ENCODE measurements at regions not wholly inside any gene's neighbourhood (a gene's known extent, or its start where the extent isn't known, plus 50 kb on each side); places are given as distances from the start of the nearest gene placed in this dataset.
A peak's percentile ranks its signal among the peaks of the same experiment; 100 is the strongest.

GRCh38 chr10:106296750-106297392 is 867.6 kb downstream of the SORCS1 start:
- H2AK5ac ChIP-seq (ENCODE audit: low read length) = no peak overlapping the region
- no peak overlapping the region for H3K4ac ChIP-seq (ENCODE audit: low read depth, low read length)
- H3K4me1 ChIP-seq (ENCODE audit: control insufficient read depth in 1 of 2, insufficient read depth in 2 of 2, low read length in 2 of 2) = no peaks in the 10 kb centered on the region
- no peak overlapping the region for H2BK120ac ChIP-seq (ENCODE audit: insufficient read depth, low read length, poor library complexity)
- no peaks in the 10 kb centered on the region for H3K27me3 ChIP-seq (ENCODE audit: insufficient read depth, low read length)
- H3K9me3 ChIP-seq (ENCODE audit: insufficient read depth, low read depth, low read length) = no peaks in the 10 kb centered on the region
- H3K14ac ChIP-seq (ENCODE audit: low read length) = no peak overlapping the region
- no peaks in the 10 kb centered on the region for H3K79me2 ChIP-seq (ENCODE audit: control insufficient read depth, insufficient read depth, low read length, poor library complexity)
- H3K79me1 ChIP-seq (ENCODE audit: low read length) = no peaks in the 10 kb centered on the region
- H3K9ac ChIP-seq (ENCODE audit: low read length) = no peak overlapping the region
- no peak overlapping the region for H3K23ac ChIP-seq (ENCODE audit: low read length)
- no peak for DNase-seq
- H4K12ac ChIP-seq (ENCODE audit: low read depth, low read length) = no peak overlapping the region
- no peak overlapping the region for H2BK12ac ChIP-seq (ENCODE audit: low read length)
- no peak overlapping the region for H3K27ac ChIP-seq (ENCODE audit: low read depth, low read length)
- WGBS (ENCODE audit: extremely low coverage, insufficient coverage, insufficient read length) = no CpG with 5 or more reads among the region's 3 CpGs
- no peak overlapping the region for H3K4me2 ChIP-seq (ENCODE audit: low read length)
- H3K18ac ChIP-seq (ENCODE audit: low read length) = no peak overlapping the region
- H3K4me3 ChIP-seq (ENCODE audit: low read depth, low read length) = no peak overlapping the region
- no peak overlapping the region for H4K91ac ChIP-seq (ENCODE audit: low read depth, low read length)
- H3K36me3 ChIP-seq (ENCODE audit: control insufficient read depth in 1 of 2, insufficient read depth in 2 of 2, low read length in 2 of 2) = no peaks in the 10 kb centered on the region
- H2AFZ ChIP-seq (ENCODE audit: insufficient read depth, low read length, poor library complexity) = no peak overlapping the region
- no peak overlapping the region for H4K8ac ChIP-seq (ENCODE audit: low read depth, low read length)
- no peak overlapping the region for H2BK5ac ChIP-seq (ENCODE audit: low read depth, low read length, poor library complexity)

- no peaks in the 10 kb centered on the region for H3K27me3 ChIP-seq (ENCODE audit: insufficient read depth, low read length)
- H3K79me1 ChIP-seq (ENCODE audit: low read length) = no peaks in the 10 kb centered on the region
- no peak overlapping the region for H3K23ac ChIP-seq (ENCODE audit: low read length)
- no peak overlapping the region for H2BK5ac ChIP-seq (ENCODE audit: low read depth, low read length, poor library complexity)
- H3K4ac ChIP-seq (ENCODE audit: low read depth, low read length) = no peak overlapping the region
- peak in 1 of 2 donors; percentile 41 for DNase-seq
- WGBS (ENCODE audit: extremely low coverage, insufficient coverage, insufficient read length) = no CpG with 5 or more reads among the region's 4 CpGs
- H4K91ac ChIP-seq (ENCODE audit: low read depth, low read length) = no peak overlapping the region
- no peak overlapping the region for H3K18ac ChIP-seq (ENCODE audit: low read length)
- no peaks in the 10 kb centered on the region for H3K9me3 ChIP-seq (ENCODE audit: insufficient read depth, low read depth, low read length)
- H3K36me3 ChIP-seq (ENCODE audit: control insufficient read depth in 1 of 2, insufficient read depth in 2 of 2, low read length in 2 of 2) = no peaks in the 10 kb centered on the region
- H3K79me2 ChIP-seq (ENCODE audit: control insufficient read depth, insufficient read depth, low read length, poor library complexity) = no peaks in the 10 kb centered on the region
- no peak overlapping the region for H2BK120ac ChIP-seq (ENCODE audit: insufficient read depth, low read length, poor library complexity)
- H3K27ac ChIP-seq (ENCODE audit: low read depth, low read length) = no peak overlapping the region
- no peak overlapping the region for H3K9ac ChIP-seq (ENCODE audit: low read length)
- H3K4me3 ChIP-seq (ENCODE audit: low read depth, low read length) = no peak overlapping the region
- H3K4me1 ChIP-seq (ENCODE audit: control insufficient read depth in 1 of 2, insufficient read depth in 2 of 2, low read length in 2 of 2) = peaks cover 0 to 4% of the 10 kb centered on the region in 2 experiments
- H4K12ac ChIP-seq (ENCODE audit: low read depth, low read length) = no peak overlapping the region
- no peak overlapping the region for H3K14ac ChIP-seq (ENCODE audit: low read length)
- no peak overlapping the region for H2BK12ac ChIP-seq (ENCODE audit: low read length)
- no peak overlapping the region for H2AFZ ChIP-seq (ENCODE audit: insufficient read depth, low read length, poor library complexity)
- H4K8ac ChIP-seq (ENCODE audit: low read depth, low read length) = no peak overlapping the region
- no peak overlapping the region for H3K4me2 ChIP-seq (ENCODE audit: low read length)
- H2AK5ac ChIP-seq (ENCODE audit: low read length) = no peak overlapping the region
Measured at GRCh38 chr10:106284802-106285587, 879.5 kb downstream of the SORCS1 start.

GRCh38 chr10:106280896-106281460 is 883.5 kb downstream of the SORCS1 start:
- Histone ChIP-seq H3K18ac (ENCODE audit: low read length) (no peak overlapping the region), H3K9me3 (ENCODE audit: insufficient read depth, low read depth, low read length) (no peaks in the 10 kb centered on the region), H3K9ac (ENCODE audit: low read length) (no peak overlapping the region), H2AFZ (ENCODE audit: insufficient read depth, low read length, poor library complexity) (no peak overlapping the region), H2AK5ac (ENCODE audit: low read length) (no peak overlapping the region), H3K4me1 (ENCODE audit: control insufficient read depth in 1 of 2, insufficient read depth in 2 of 2, low read length in 2 of 2) (peaks cover 0 to 4% of the 10 kb centered on the region in 2 experiments), H3K79me2 (ENCODE audit: control insufficient read depth, insufficient read depth, low read length, poor library complexity) (no peaks in the 10 kb centered on the region), H3K27me3 (ENCODE audit: insufficient read depth, low read length) (no peaks in the 10 kb centered on the region), H3K79me1 (ENCODE audit: low read length) (no peaks in the 10 kb centered on the region), H3K23ac (ENCODE audit: low read length) (no peak overlapping the region), H4K91ac (ENCODE audit: low read depth, low read length) (no peak overlapping the region), H3K14ac (ENCODE audit: low read length) (no peak overlapping the region), H2BK5ac (ENCODE audit: low read depth, low read length, poor library complexity) (no peak overlapping the region), H2BK120ac (ENCODE audit: insufficient read depth, low read length, poor library complexity) (no peak overlapping the region), H3K27ac (ENCODE audit: low read depth, low read length) (no peak overlapping the region), H2BK12ac (ENCODE audit: low read length) (no peak overlapping the region), H3K4me3 (ENCODE audit: low read depth, low read length) (no peak overlapping the region), H4K8ac (ENCODE audit: low read depth, low read length) (no peak overlapping the region), H3K4me2 (ENCODE audit: low read length) (no peak overlapping the region), H3K4ac (ENCODE audit: low read depth, low read length) (no peak overlapping the region), H4K12ac (ENCODE audit: low read depth, low read length) (no peak overlapping the region), H3K36me3 (ENCODE audit: control insufficient read depth in 1 of 2, insufficient read depth in 2 of 2, low read length in 2 of 2) (no peaks in the 10 kb centered on the region)
- WGBS (ENCODE audit: extremely low coverage, insufficient coverage, insufficient read length) = no CpG with 5 or more reads among the region's 7 CpGs
- no peak for DNase-seq

- Histone ChIP-seq H3K4me1 (ENCODE audit: control insufficient read depth in 1 of 2, insufficient read depth in 2 of 2, low read length in 2 of 2) (no peaks in the 10 kb centered on the region), H4K12ac (ENCODE audit: low read depth, low read length) (no peak overlapping the region), H3K4ac (ENCODE audit: low read depth, low read length) (no peak overlapping the region), H3K4me2 (ENCODE audit: low read length) (no peak overlapping the region), H3K23ac (ENCODE audit: low read length) (no peak overlapping the region), H2BK12ac (ENCODE audit: low read length) (no peak overlapping the region), H2BK120ac (ENCODE audit: insufficient read depth, low read length, poor library complexity) (no peak overlapping the region), H3K14ac (ENCODE audit: low read length) (no peak overlapping the region), H3K79me1 (ENCODE audit: low read length) (no peaks in the 10 kb centered on the region), H3K9me3 (ENCODE audit: insufficient read depth, low read depth, low read length) (no peaks in the 10 kb centered on the region), H3K27ac (ENCODE audit: low read depth, low read length) (no peak overlapping the region), H3K79me2 (ENCODE audit: control insufficient read depth, insufficient read depth, low read length, poor library complexity) (no peaks in the 10 kb centered on the region), H3K27me3 (ENCODE audit: insufficient read depth, low read length) (no peaks in the 10 kb centered on the region), H3K4me3 (ENCODE audit: low read depth, low read length) (no peak overlapping the region), H4K8ac (ENCODE audit: low read depth, low read length) (no peak overlapping the region), H2BK5ac (ENCODE audit: low read depth, low read length, poor library complexity) (no peak overlapping the region), H4K91ac (ENCODE audit: low read depth, low read length) (no peak overlapping the region), H3K36me3 (ENCODE audit: control insufficient read depth in 1 of 2, insufficient read depth in 2 of 2, low read length in 2 of 2) (no peaks in the 10 kb centered on the region), H2AFZ (ENCODE audit: insufficient read depth, low read length, poor library complexity) (no peak overlapping the region), H3K9ac (ENCODE audit: low read length) (no peak overlapping the region), H2AK5ac (ENCODE audit: low read length) (no peak overlapping the region), H3K18ac (ENCODE audit: low read length) (no peak overlapping the region)
- no CpG with 5 or more reads among the region's 1 CpG for WGBS (ENCODE audit: extremely low coverage, insufficient coverage, insufficient read length)
- DNase-seq = no peak
Measured at GRCh38 chr10:106278383-106278782, 886.1 kb downstream of the SORCS1 start.

Measured in trophoblast cell (in vitro differentiated cells and primary cell).